Fibroblast of lung (primary cell): ENCODE measurements at regions not wholly inside any gene's neighbourhood (a gene's known extent, or its start where the extent isn't known, plus 50 kb on each side); places are given as distances from the start of the nearest gene placed in this dataset.

ENCODE experiments used
- DNase-seq, 2 donors: peaks; one replicate each; pipeline versions ENCODE4 v3.0.0 to v3.0.0-alpha.2; 2010; ENCODE audit warnings: low read depth in 2 of 2
- H2AFZ ChIP-seq: 2 replicates; pipeline ENCODE4 v1.5.1; 2012; ENCODE audit warnings: low read length, control low read depth, inconsistent platforms
- H3K27ac ChIP-seq: 2 replicates; pipeline ENCODE4 v1.5.1; 2011; ENCODE audit warnings: low read length, control low read depth; ENCODE audit not compliant: insufficient read depth
- H3K27me3 ChIP-seq: 2 replicates; pipeline ENCODE4 v1.5.1; 2011; ENCODE audit warnings: mild to moderate bottlenecking, low read length; ENCODE audit not compliant: control insufficient read depth, insufficient read depth
- H3K36me3 ChIP-seq: 2 replicates; pipeline ENCODE4 v1.5.1; 2011; ENCODE audit warnings: low read length; ENCODE audit not compliant: control insufficient read depth, insufficient read depth
- H3K4me1 ChIP-seq: 2 replicates; pipeline ENCODE4 v1.5.1; 2011; ENCODE audit warnings: low read length; ENCODE audit not compliant: control insufficient read depth, insufficient read depth; ENCODE audit errors: extremely low read depth
- H3K4me2 ChIP-seq: 2 replicates; pipeline ENCODE4 v1.5.1; 2011; ENCODE audit warnings: low read length, control low read depth; ENCODE audit not compliant: insufficient read depth; ENCODE audit errors: extremely low read depth
- H3K4me3 ChIP-seq, 4 experiments: fragments of 200-600 bp in 1 of 4; sonication (generic) in 1 of 4; replicated peaks in 1 of 4; 2 replicates each; pipeline ENCODE4 v1.5.1; 2011 to 2016; ENCODE audit warnings: low read length in 4 of 4, low read depth in 3 of 4, mild to moderate bottlenecking in 3 of 4, control low read depth in 2 of 4, inconsistent platforms in 1 of 4, mixed read lengths in 1 of 4; ENCODE audit not compliant: insufficient read depth in 1 of 4; ENCODE audit errors: control extremely low read depth in 1 of 4
- H3K79me2 ChIP-seq: 2 replicates; pipeline ENCODE4 v1.5.1; 2012; ENCODE audit warnings: mild to moderate bottlenecking, low read length, inconsistent platforms; ENCODE audit not compliant: control insufficient read depth, insufficient read depth
- H3K9ac ChIP-seq: 2 replicates; pipeline ENCODE4 v1.5.1; 2011; ENCODE audit warnings: mild to moderate bottlenecking, low read length, control low read depth; ENCODE audit not compliant: insufficient read depth
- H3K9me3 ChIP-seq: 2 replicates; pipeline ENCODE4 v1.5.1; 2012; ENCODE audit warnings: low read depth, low read length; ENCODE audit not compliant: control insufficient read depth, insufficient read depth
- H4K20me1 ChIP-seq: 2 replicates; pipeline ENCODE4 v1.5.1; 2011; ENCODE audit warnings: low read length; ENCODE audit not compliant: control insufficient read depth, insufficient read depth; ENCODE audit errors: extremely low read depth
- EZH2 ChIP-seq: IDR thresholded peaks from 2 replicates; pipeline ENCODE4 v1.5.1; 2012; ENCODE audit warnings: low read length, control low read depth, mild to moderate bottlenecking; ENCODE audit errors: missing control alignments
- TF ChIP-seq, protein P1 (sequence below), 2 donors: IDR thresholded peaks in 1 of 2; conservative IDR thresholded peaks in 1 of 2; 1 replicate in 1 of 2; 2 replicates in 1 of 2; pipeline ENCODE4 v1.5.1; 2011 to 2012; ENCODE audit warnings: low read length in 2 of 2, control low read depth in 1 of 2, inconsistent platforms in 1 of 2, low read depth in 1 of 2, mild to moderate bottlenecking in 1 of 2

DNA sequence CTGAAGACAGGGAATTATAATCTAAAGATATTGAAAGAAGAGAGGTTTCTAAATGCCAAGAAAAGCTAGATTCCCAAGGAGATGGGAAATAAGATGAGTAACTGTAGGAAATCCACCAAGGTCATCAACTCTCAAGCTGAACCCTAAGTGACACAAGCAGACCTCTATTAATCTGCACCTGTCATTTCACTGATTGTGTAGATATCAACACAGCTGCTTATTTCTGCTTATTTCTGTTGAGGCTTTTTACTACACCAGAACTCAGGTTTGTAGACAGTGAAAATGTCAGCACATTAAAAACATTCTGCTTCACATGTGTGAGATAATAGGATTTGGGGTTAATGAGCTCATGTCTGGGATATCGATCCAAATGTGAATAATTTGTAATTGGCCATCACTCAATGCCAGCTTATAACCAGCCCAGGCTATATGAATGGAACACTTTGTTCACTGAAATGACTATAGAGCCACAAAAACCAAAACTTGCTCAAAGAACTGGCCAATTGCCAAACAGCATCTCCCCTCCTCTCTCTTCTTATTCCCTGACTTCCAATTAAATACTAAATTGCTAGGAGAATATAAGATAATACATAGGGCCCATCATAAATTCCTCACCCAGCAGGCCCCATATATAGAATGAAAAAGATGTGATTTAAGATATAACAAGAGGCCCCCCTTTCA lies 188.7 kb upstream of the ARID2 start:
- Histone ChIP-seq H3K79me2 (no peaks in the 10 kb centered on the region), H3K4me1 (no peaks in the 10 kb centered on the region), H3K9me3 (no peaks in the 10 kb centered on the region), H3K4me3 (no peak overlapping the region), H3K27me3 (no peaks in the 10 kb centered on the region), H2AFZ (no peak overlapping the region), H3K4me2 (no peak overlapping the region), H3K27ac (no peak overlapping the region), H4K20me1 (no peaks in the 10 kb centered on the region), H3K9ac (no peak overlapping the region), H3K36me3 (no peaks in the 10 kb centered on the region)
- no peak for DNase-seq
- TF ChIP-seq, protein P1, sequence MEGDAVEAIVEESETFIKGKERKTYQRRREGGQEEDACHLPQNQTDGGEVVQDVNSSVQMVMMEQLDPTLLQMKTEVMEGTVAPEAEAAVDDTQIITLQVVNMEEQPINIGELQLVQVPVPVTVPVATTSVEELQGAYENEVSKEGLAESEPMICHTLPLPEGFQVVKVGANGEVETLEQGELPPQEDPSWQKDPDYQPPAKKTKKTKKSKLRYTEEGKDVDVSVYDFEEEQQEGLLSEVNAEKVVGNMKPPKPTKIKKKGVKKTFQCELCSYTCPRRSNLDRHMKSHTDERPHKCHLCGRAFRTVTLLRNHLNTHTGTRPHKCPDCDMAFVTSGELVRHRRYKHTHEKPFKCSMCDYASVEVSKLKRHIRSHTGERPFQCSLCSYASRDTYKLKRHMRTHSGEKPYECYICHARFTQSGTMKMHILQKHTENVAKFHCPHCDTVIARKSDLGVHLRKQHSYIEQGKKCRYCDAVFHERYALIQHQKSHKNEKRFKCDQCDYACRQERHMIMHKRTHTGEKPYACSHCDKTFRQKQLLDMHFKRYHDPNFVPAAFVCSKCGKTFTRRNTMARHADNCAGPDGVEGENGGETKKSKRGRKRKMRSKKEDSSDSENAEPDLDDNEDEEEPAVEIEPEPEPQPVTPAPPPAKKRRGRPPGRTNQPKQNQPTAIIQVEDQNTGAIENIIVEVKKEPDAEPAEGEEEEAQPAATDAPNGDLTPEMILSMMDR (conservative IDR thresholded peaks at IDR 0.05 in 1 of 2, IDR thresholded peaks at IDR 0.05 in 1 of 2; ENCODE audit: low read depth in 1 of 2, low read length in 2 of 2): no peak
- TF ChIP-seq EZH2: no peak

DNA sequence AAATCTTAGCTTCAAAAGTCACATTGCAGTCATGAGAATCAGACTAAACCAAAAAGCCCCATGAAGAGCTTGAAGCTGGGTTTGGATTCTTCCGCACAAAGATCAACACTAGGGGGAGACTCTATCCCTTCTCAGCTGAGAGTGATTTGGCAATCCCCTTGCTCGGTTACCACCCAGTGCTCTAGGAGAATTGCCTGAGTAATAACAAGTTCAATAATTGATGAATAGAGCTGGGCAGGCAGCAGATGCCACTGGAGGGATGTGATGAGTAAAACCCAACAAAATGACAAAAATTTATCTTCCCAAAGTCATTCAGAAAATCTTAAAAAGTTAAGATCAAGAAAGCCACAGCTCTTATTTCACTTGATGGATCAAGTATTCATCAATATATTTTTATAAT lies 185.6 kb upstream of the ARID2 start:
- H3K79me2 ChIP-seq: no peaks in the 10 kb centered on the region
- no peaks in the 10 kb centered on the region for H3K36me3 ChIP-seq
- H3K27ac ChIP-seq: no peak overlapping the region
- TF ChIP-seq, protein P1 (conservative IDR thresholded peaks at IDR 0.05 in 1 of 2, IDR thresholded peaks at IDR 0.05 in 1 of 2; ENCODE audit: low read depth in 1 of 2, low read length in 2 of 2): peak; percentile 90 to 91
- no peak for TF ChIP-seq EZH2
- no peak overlapping the region for H3K4me2 ChIP-seq
- H3K4me1 ChIP-seq: no peaks in the 10 kb centered on the region
- DNase-seq: peak; percentile 70 to 93
- no peak overlapping the region for H2AFZ ChIP-seq
- H4K20me1 ChIP-seq: no peaks in the 10 kb centered on the region
- no peak overlapping the region for H3K4me3 ChIP-seq
- no peaks in the 10 kb centered on the region for H3K27me3 ChIP-seq
- no peak overlapping the region for H3K9ac ChIP-seq
- no peaks in the 10 kb centered on the region for H3K9me3 ChIP-seq

DNA sequence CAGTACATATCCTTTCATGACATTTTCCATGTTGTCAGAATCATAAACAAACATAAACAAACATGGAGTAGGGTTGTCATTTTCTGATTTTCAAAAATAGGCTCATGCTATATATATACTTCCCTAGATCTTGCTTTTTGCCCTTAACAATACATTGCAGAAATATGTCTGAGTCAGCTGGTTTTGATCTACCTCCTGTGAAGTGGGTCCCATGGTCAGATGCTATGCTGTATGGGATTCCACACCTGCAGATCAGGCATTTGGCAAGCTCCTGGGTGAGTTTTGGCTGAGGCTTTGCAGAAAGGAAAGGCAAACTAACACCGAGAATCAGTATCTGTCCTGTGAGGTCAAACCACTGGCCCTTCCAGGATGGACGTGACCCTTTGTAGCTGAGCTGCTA lies 183.0 kb upstream of the ARID2 start:
- no peak overlapping the region for H3K4me2 ChIP-seq
- no peaks in the 10 kb centered on the region for H3K9me3 ChIP-seq
- H3K36me3 ChIP-seq: no peaks in the 10 kb centered on the region
- TF ChIP-seq, protein P1 (conservative IDR thresholded peaks at IDR 0.05 in 1 of 2, IDR thresholded peaks at IDR 0.05 in 1 of 2; ENCODE audit: low read depth in 1 of 2, low read length in 2 of 2): no peak
- H3K27ac ChIP-seq: no peak overlapping the region
- no peaks in the 10 kb centered on the region for H4K20me1 ChIP-seq
- no peaks in the 10 kb centered on the region for H3K4me1 ChIP-seq
- no peaks in the 10 kb centered on the region for H3K79me2 ChIP-seq
- no peak overlapping the region for H3K9ac ChIP-seq
- no peaks in the 10 kb centered on the region for H3K27me3 ChIP-seq
- no peak for DNase-seq
- no peak overlapping the region for H3K4me3 ChIP-seq
- H2AFZ ChIP-seq: no peak overlapping the region
